ENCODE measurements at regions not wholly inside any gene's neighbourhood (a gene's known extent, or its start where the extent isn't known, plus 50 kb on each side); places are given as distances from the start of the nearest gene placed in this dataset.

DNA sequence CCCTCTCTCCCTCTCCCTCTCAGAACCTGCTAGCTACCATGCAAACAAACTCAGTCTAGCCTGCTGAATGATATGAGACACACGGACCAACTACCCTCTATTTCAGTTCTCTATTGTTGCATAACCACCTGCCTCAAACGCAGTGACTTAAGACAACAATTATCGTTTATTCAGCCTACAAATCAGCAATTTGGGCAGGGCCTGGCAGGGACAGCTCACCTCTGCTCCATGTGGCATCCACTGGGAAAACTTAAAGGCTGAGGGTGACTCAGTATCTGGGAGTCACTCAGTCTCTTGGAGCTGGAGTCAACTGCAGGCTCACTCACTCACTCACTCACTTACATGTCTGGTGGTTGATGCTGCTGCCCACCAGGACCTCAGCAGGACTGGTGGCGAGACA, 121.3 kb downstream of the SEC16B start:
- Mint-ChIP-seq H3K9me3 (no peaks in the 10 kb centered on the region), H3K4me1 (ENCODE audit: unreplicated experiment) (no peaks in the 10 kb centered on the region), H3K36me3 (no peaks in the 10 kb centered on the region), H3K27me3 (peaks cover 18% of the 10 kb centered on the region), H3K4me3 (no peak overlapping the region), H3K27ac (no peak overlapping the region)
- TF ChIP-seq, protein P1, sequence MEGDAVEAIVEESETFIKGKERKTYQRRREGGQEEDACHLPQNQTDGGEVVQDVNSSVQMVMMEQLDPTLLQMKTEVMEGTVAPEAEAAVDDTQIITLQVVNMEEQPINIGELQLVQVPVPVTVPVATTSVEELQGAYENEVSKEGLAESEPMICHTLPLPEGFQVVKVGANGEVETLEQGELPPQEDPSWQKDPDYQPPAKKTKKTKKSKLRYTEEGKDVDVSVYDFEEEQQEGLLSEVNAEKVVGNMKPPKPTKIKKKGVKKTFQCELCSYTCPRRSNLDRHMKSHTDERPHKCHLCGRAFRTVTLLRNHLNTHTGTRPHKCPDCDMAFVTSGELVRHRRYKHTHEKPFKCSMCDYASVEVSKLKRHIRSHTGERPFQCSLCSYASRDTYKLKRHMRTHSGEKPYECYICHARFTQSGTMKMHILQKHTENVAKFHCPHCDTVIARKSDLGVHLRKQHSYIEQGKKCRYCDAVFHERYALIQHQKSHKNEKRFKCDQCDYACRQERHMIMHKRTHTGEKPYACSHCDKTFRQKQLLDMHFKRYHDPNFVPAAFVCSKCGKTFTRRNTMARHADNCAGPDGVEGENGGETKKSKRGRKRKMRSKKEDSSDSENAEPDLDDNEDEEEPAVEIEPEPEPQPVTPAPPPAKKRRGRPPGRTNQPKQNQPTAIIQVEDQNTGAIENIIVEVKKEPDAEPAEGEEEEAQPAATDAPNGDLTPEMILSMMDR (conservative IDR thresholded peaks at IDR 0.05): no peak
- DNase-seq (ENCODE audit: extremely low spot score, unreplicated experiment): no peak

DNA sequence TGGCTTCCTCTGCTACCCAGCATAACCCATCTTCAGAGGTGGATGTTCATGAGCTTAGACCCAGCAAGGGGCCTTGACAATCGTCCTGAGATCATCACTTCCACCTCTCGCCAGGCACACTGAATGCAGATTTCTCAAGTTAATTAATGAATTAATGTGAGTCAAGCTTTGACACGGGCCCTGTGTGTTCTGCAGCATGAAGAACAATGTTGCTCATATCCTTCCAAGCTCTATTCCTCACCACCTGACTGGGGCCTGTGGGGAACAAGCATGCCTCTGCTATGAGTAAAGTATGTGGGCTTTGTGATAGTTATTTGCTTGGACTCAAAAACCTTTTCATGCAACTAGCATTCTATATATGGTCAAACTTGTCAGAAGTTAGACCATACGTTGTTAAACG, 122.0 kb downstream of the SEC16B start:
- H3K4me1 Mint-ChIP-seq (ENCODE audit: unreplicated experiment): no peaks in the 10 kb centered on the region
- H3K36me3 Mint-ChIP-seq: no peaks in the 10 kb centered on the region
- no peaks in the 10 kb centered on the region for H3K9me3 Mint-ChIP-seq
- TF ChIP-seq, protein P1 (conservative IDR thresholded peaks at IDR 0.05): no peak
- no peak overlapping the region for H3K27ac Mint-ChIP-seq
- peaks cover 18% of the 10 kb centered on the region for H3K27me3 Mint-ChIP-seq
- H3K4me3 Mint-ChIP-seq: no peak overlapping the region
- DNase-seq (ENCODE audit: extremely low spot score, unreplicated experiment): no peak

DNA sequence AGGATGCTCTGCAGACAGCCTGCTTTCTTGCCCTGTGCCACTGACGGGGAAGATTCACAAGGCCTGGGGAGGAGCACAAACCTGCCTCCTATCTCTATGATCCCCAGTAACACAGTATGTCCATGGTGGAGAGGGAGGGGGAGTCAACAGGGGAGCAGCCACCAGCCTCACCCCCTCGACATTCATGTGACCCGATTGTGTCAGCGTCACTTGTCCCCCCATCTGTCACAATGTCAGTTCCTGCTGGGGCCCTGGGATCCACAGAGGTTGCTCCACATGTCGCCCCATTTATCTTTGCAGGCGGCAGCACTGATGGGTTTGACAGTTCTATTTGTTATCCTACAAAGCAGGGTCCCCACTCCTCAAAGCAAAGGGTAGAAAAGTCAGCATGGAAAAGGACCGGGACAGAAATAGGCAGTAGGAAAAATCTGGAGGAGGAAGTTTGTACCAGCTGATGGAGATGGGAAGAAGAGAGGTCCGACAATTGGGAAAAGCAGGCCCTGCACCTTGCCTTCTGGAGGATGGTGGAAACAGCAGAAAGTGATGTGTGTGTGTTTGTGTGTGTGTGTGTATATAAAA, 130.9 kb downstream of the SEC16B start:
- peaks cover 11% of the 10 kb centered on the region for H3K27me3 Mint-ChIP-seq
- H3K36me3 Mint-ChIP-seq: no peaks in the 10 kb centered on the region
- H3K4me3 Mint-ChIP-seq: no peak overlapping the region
- H3K27ac Mint-ChIP-seq: no peak overlapping the region
- TF ChIP-seq, protein P1 (conservative IDR thresholded peaks at IDR 0.05): no peak
- H3K9me3 Mint-ChIP-seq: peaks cover 3% of the 10 kb centered on the region
- H3K4me1 Mint-ChIP-seq (ENCODE audit: unreplicated experiment): peaks cover 5% of the 10 kb centered on the region
- DNase-seq (ENCODE audit: extremely low spot score, unreplicated experiment): no peak

DNA sequence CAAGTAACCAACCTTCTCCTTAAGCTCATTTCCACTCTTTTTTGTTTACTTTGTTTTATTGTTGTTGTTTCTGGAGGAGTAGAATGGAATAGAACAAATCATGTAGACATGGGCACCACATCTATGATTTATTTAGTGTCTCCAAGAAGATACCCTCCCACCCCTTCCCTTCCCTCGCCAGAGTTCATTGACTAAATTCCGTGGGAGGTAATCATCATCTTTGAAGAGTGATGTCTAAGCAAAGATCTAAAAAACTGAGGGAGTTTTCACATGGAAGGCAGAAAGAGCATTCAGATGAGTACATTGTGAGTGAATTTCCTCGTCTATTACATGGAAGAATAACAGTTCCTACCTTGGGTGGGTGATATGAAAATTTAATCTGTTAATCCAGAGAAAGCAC, 136.2 kb downstream of the SEC16B start:
- H3K36me3 Mint-ChIP-seq: no peaks in the 10 kb centered on the region
- no peak overlapping the region for H3K27ac Mint-ChIP-seq
- H3K4me3 Mint-ChIP-seq: no peak overlapping the region
- peaks cover 10% of the 10 kb centered on the region for H3K9me3 Mint-ChIP-seq
- H3K27me3 Mint-ChIP-seq: peaks cover 11% of the 10 kb centered on the region
- H3K4me1 Mint-ChIP-seq (ENCODE audit: unreplicated experiment): no peaks in the 10 kb centered on the region
- no peak for DNase-seq (ENCODE audit: extremely low spot score, unreplicated experiment)
- TF ChIP-seq, protein P1 (conservative IDR thresholded peaks at IDR 0.05): no peak

DNA sequence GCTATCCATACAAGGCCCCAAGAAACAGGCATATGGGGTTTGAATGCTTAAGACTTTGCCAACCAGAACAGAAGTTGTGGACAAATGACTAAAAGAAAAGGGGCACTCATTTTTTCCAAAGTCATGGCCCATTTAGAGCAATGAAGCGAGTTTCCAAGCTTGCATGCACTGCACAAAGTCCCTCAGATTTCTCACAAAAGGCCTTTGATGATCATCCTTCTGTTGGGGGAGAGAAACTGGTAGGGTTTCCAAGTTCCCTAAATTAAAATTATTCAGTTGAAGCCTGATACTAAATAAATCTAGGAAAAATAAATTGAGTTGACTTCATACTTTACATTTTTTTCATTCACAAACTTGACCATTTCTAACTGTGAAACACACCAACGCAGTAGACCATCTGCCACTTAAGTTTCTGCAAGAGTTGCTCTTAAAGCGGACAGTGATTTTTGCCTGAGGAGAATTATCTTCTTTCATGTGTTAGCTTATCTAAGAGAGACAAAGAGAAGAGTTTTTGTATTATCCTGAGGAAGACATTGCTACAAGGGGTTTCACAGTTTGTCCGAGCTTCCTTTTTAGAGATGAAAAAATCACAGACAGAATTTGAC, 139.2 kb downstream of the SEC16B start:
- no peak overlapping the region for H3K27ac Mint-ChIP-seq

More for the DNA sequence above, 139.2 kb downstream of the SEC16B start:
- no peak overlapping the region for H3K4me3 Mint-ChIP-seq
- H3K36me3 Mint-ChIP-seq: no peaks in the 10 kb centered on the region
- no peak for DNase-seq (ENCODE audit: extremely low spot score, unreplicated experiment)
- peaks cover 7% of the 10 kb centered on the region for H3K27me3 Mint-ChIP-seq
- H3K9me3 Mint-ChIP-seq: peaks cover 10% of the 10 kb centered on the region
- TF ChIP-seq, protein P1 (conservative IDR thresholded peaks at IDR 0.05): no peak
- H3K4me1 Mint-ChIP-seq (ENCODE audit: unreplicated experiment): no peaks in the 10 kb centered on the region
